SK-N-MC (cell line): ENCODE measurements at regions not wholly inside any gene's neighbourhood (a gene's known extent, or its start where the extent isn't known, plus 50 kb on each side); places are given as distances from the start of the nearest gene placed in this dataset.

Experiments
- EZH2 ChIP-seq: fragments of 200-600 bp; sonication (generic); IDR thresholded peaks from one replicate; pipeline ENCODE4 v1.6.1; 2017; ENCODE audit warnings: antibody characterized with exemption
- FOXP2 ChIP-seq: optimal IDR thresholded peaks from 2 replicates; pipeline ENCODE3; 2011; ENCODE audit warnings: mild to moderate bottlenecking, moderate library complexity; ENCODE audit not compliant: insufficient read depth; ENCODE audit errors: extremely low read length, control extremely low read depth
- POLR2AphosphoS5 ChIP-seq: IDR thresholded peaks from 2 replicates; pipeline ENCODE4 v1.6.1; 2012; ENCODE audit warnings: mild to moderate bottlenecking, low read depth, low read length, borderline replicate concordance

- no peak for TF ChIP-seq POLR2AphosphoS5
- TF ChIP-seq EZH2 = no peak
- TF ChIP-seq FOXP2 = no peak
These were observed 713.2 kb downstream of the NOVA1 start for GRCh38 chr14:25884657-25885056.
